ENCODE measurements at regions not wholly inside any gene's neighbourhood (a gene's known extent, or its start where the extent isn't known, plus 50 kb on each side); places are given as distances from the start of the nearest gene placed in this dataset.

GRCh38 chr14:104496095-104496494, 83.5 kb upstream of the C14orf180 start:
- TF ChIP-seq REST (IDR thresholded peaks at IDR 0.05; ENCODE audit: insufficient read depth in 1 of 2, low read depth in 2 of 2, low read length in 2 of 2) = no peak
- no peak for TF ChIP-seq POLR2AphosphoS5 (IDR thresholded peaks at IDR 0.05; ENCODE audit: low read depth, low read length)
